ENCODE measurements at regions not wholly inside any gene's neighbourhood (a gene's known extent, or its start where the extent isn't known, plus 50 kb on each side); places are given as distances from the start of the nearest gene placed in this dataset.

GRCh38 chr12:61302282-61302681 is 957.9 kb upstream of the USP15 start:
- DNase-seq = no peak

- no peak for DNase-seq
Observed at GRCh38 chr12:61308220-61308619, 952.0 kb upstream of the USP15 start.

GRCh38 chr12:61311413-61311812 is 948.8 kb upstream of the USP15 start:
- no peak for DNase-seq

GRCh38 chr12:61348871-61349270 is 911.3 kb upstream of the USP15 start:
- DNase-seq = no peak

- no peak for DNase-seq
Observed at GRCh38 chr12:61355105-61355504, 905.1 kb upstream of the USP15 start.

GRCh38 chr12:61356485-61356884 is 903.7 kb upstream of the USP15 start:
- no peak for DNase-seq

- DNase-seq = no peak
Observed at GRCh38 chr12:61357496-61357895, 902.7 kb upstream of the USP15 start.

- no peak for DNase-seq
Observed at GRCh38 chr12:61362037-61362436, 898.2 kb upstream of the USP15 start.

- no peak for DNase-seq
Observed at GRCh38 chr12:61365001-61365400, 895.2 kb upstream of the USP15 start.

GRCh38 chr12:61367281-61367785 is 892.9 kb upstream of the USP15 start:
- no peak for DNase-seq

GRCh38 chr12:61369241-61369910 is 890.8 kb upstream of the USP15 start:
- DNase-seq = no peak

GRCh38 chr12:61384511-61384910 is 875.7 kb upstream of the USP15 start:
- DNase-seq = no peak

- no peak for DNase-seq
Observed at GRCh38 chr12:61385771-61386170, 874.4 kb upstream of the USP15 start.

- DNase-seq = no peak
Observed at GRCh38 chr12:61397668-61398067, 862.5 kb upstream of the USP15 start.

- DNase-seq = no peak
Observed at GRCh38 chr12:61412201-61412600, 848.0 kb upstream of the USP15 start.

GRCh38 chr12:61414470-61414869 is 845.7 kb upstream of the USP15 start:
- DNase-seq = no peak

GRCh38 chr12:61422786-61423185 is 837.4 kb upstream of the USP15 start:
- DNase-seq = no peak

- no peak for DNase-seq
Observed at GRCh38 chr12:61452076-61452475, 808.1 kb upstream of the USP15 start.

- DNase-seq = no peak
Observed at GRCh38 chr12:61487728-61488127, 772.5 kb upstream of the USP15 start.

- no peak for DNase-seq
Observed at GRCh38 chr12:61490526-61491498, 769.4 kb upstream of the USP15 start.

GRCh38 chr12:61502179-61502578 is 758.0 kb upstream of the USP15 start:
- DNase-seq = no peak

GRCh38 chr12:61504396-61505080 is 755.7 kb upstream of the USP15 start:
- DNase-seq = no peak

- DNase-seq = no peak
Observed at GRCh38 chr12:61513499-61513898, 746.7 kb upstream of the USP15 start.

All from occipital lobe (tissue), 1 donor.